Vagina (tissue), 2 donors: ENCODE measurements at regions not wholly inside any gene's neighbourhood (a gene's known extent, or its start where the extent isn't known, plus 50 kb on each side); places are given as distances from the start of the nearest gene placed in this dataset.

Experiments
- DNase-seq, 2 donors: peaks; one replicate each; pipeline ENCODE4 v3.0.0-alpha.2; 2017; ENCODE audit errors: extremely low spot score in 2 of 2
- H3K27ac ChIP-seq: fragments of 200-600 bp; sonication (generic); one replicate; pipeline ENCODE4 v1.5.1; 2019
- H3K27me3 ChIP-seq: fragments of 200-600 bp; sonication (generic); one replicate; pipeline ENCODE4 v1.5.1; 2019
- H3K36me3 ChIP-seq, 2 donors: fragments of 200-600 bp; sonication (generic); one replicate each; pipeline ENCODE4 v1.5.1; 2017 to 2019
- H3K4me1 ChIP-seq: fragments of 200-600 bp; sonication (generic); one replicate; pipeline ENCODE4 v1.5.1; 2019
- H3K4me3 ChIP-seq, 2 donors: fragments of 200-600 bp; sonication (generic); 1 replicate in 1 of 2; 2 replicates in 1 of 2; pipeline ENCODE4 v1.5.1; 2016 to 2019
- H3K9me3 ChIP-seq: fragments of 200-600 bp; sonication (generic); one replicate; pipeline ENCODE4 v1.5.1; 2019
- POLR2A ChIP-seq, 2 donors: fragments of 450-650 bp; IDR thresholded peaks; one replicate each; pipeline ENCODE4 v1.6.1; 2017; ENCODE audit warnings: antibody characterized with exemption in 2 of 2, mild to moderate bottlenecking in 2 of 2, moderate library complexity in 2 of 2
- POLR2AphosphoS5 ChIP-seq, 2 donors: sonication (generic); formaldehyde crosslinking; IDR thresholded peaks; one replicate each; pipeline ENCODE4 v1.9.0; 2017; ENCODE audit warnings: antibody characterized with exemption in 2 of 2, mild to moderate bottlenecking in 2 of 2, low read depth in 1 of 2; ENCODE audit not compliant: insufficient read depth in 1 of 2
- intact Hi-C: fragments of 100-400 bp; cut with DNase I; formaldehyde crosslinking; loops from one replicate; pipeline ENCODE4 v1.15.1; 2023
- TF ChIP-seq, protein P1 (sequence below), 3 experiments: fragments of 450-650 bp in 2 of 3; fragments of 200-600 bp in 1 of 3; sonication (generic) in 1 of 3; IDR thresholded peaks; one replicate each; pipeline ENCODE4 v1.5.1; 2017 to 2019; ENCODE audit warnings: antibody characterized with exemption in 3 of 3, mild to moderate bottlenecking in 2 of 3, moderate library complexity in 2 of 3

GRCh38 chr1:203985676-203986075, 87.2 kb upstream of the SOX13 start:
- Histone ChIP-seq H3K27ac (no peak overlapping the region), H3K4me3 (no peak overlapping the region)

DNA sequence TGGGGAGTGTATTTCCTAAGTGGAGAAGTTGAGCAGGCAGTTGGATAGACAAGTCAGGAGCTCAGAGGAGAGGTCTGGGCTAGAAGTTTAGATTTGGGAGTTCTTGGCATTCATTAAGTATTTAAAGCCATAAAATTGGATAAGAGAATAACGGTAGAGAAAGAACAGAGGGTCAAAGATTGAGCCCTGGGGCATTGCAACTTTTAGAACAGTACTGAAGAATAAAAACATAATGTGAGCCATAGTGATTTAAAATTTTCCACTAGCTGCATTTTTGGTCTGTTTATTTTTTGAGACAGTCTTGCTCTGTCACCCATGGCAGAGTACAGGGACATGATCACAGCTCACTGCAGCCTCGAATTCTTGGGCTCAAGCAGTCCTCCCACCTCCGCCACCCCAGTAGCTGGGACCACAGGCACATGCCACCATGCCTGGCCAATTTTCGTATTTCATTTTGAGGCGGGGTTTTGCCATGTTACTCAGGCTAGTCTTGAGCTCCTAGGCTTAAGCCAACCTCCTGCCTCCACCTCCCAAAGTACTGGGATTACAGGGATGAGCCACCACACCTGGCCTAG, 85.9 kb upstream of the SOX13 start:
- no peak overlapping the region for H3K4me3 ChIP-seq

More at GRCh38 chr1:203985676-203986075, 87.2 kb upstream of the SOX13 start:
- Histone ChIP-seq H3K27me3 (no peaks in the 10 kb centered on the region), H3K4me1 (no peaks in the 10 kb centered on the region), H3K36me3 (no peaks in the 10 kb centered on the region), H3K9me3 (no peaks in the 10 kb centered on the region)
- no peak for DNase-seq
- intact Hi-C loops, result no loop called here
- TF ChIP-seq POLR2A (IDR thresholded peaks at IDR 0.05) (no peak), POLR2AphosphoS5 (IDR thresholded peaks at IDR 0.05; ENCODE audit: insufficient read depth in 1 of 2, low read depth in 1 of 2) (no peak)
- TF ChIP-seq, protein P1, sequence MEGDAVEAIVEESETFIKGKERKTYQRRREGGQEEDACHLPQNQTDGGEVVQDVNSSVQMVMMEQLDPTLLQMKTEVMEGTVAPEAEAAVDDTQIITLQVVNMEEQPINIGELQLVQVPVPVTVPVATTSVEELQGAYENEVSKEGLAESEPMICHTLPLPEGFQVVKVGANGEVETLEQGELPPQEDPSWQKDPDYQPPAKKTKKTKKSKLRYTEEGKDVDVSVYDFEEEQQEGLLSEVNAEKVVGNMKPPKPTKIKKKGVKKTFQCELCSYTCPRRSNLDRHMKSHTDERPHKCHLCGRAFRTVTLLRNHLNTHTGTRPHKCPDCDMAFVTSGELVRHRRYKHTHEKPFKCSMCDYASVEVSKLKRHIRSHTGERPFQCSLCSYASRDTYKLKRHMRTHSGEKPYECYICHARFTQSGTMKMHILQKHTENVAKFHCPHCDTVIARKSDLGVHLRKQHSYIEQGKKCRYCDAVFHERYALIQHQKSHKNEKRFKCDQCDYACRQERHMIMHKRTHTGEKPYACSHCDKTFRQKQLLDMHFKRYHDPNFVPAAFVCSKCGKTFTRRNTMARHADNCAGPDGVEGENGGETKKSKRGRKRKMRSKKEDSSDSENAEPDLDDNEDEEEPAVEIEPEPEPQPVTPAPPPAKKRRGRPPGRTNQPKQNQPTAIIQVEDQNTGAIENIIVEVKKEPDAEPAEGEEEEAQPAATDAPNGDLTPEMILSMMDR (IDR thresholded peaks at IDR 0.05), result no peak

GRCh38 chr1:203990118-203990517, 82.8 kb upstream of the SOX13 start:
- H3K9me3 ChIP-seq, result no peaks in the 10 kb centered on the region
- H3K4me1 ChIP-seq, result no peaks in the 10 kb centered on the region
- TF ChIP-seq POLR2AphosphoS5 (IDR thresholded peaks at IDR 0.05; ENCODE audit: insufficient read depth in 1 of 2, low read depth in 1 of 2) (no peak), POLR2A (IDR thresholded peaks at IDR 0.05) (no peak)
- TF ChIP-seq, protein P1 (IDR thresholded peaks at IDR 0.05), result no peak
- H3K36me3 ChIP-seq, result no peaks in the 10 kb centered on the region
- H3K27ac ChIP-seq, result no peak overlapping the region
- no peaks in the 10 kb centered on the region for H3K27me3 ChIP-seq
- intact Hi-C loops, result no loop called here
- H3K4me3 ChIP-seq, result no peak overlapping the region
- no peak for DNase-seq

More for the DNA sequence above, 85.9 kb upstream of the SOX13 start:
- Histone ChIP-seq H3K27ac (peak overlapping the region; percentile 9), H3K36me3 (no peaks in the 10 kb centered on the region), H3K27me3 (no peaks in the 10 kb centered on the region), H3K4me1 (no peaks in the 10 kb centered on the region), H3K9me3 (no peaks in the 10 kb centered on the region)
- no peak for TF ChIP-seq POLR2A (IDR thresholded peaks at IDR 0.05)
- DNase-seq, result no peak
- intact Hi-C loops, result no loop called here

DNA sequence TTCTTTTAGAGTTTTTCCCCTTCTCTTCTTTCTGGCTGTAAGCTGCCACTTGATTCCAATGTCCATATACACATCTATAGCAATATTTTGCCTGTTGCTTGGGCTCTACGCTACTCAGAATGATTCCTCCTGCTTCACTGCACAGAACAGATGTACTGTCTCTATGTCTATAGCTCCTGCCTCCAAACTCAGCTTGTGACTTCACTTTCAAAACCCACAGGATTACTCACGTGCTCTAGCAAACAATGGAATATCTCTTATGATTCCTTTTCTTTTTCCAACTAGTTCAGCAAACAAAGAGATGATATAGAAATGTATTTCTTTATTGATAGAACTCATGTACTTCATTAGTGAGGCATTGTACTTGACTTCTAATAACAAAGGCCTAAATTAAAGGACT, 80.5 kb upstream of the SOX13 start:
- Histone ChIP-seq H3K4me1 (no peaks in the 10 kb centered on the region), H3K36me3 (no peaks in the 10 kb centered on the region), H3K9me3 (no peaks in the 10 kb centered on the region), H3K27ac (no peak overlapping the region), H3K27me3 (no peaks in the 10 kb centered on the region), H3K4me3 (no peak overlapping the region)
- DNase-seq, result no peak
- TF ChIP-seq, protein P1 (IDR thresholded peaks at IDR 0.05), result no peak
- TF ChIP-seq POLR2AphosphoS5 (IDR thresholded peaks at IDR 0.05; ENCODE audit: insufficient read depth in 1 of 2, low read depth in 1 of 2) (no peak), POLR2A (IDR thresholded peaks at IDR 0.05) (no peak)
- intact Hi-C loops, result no loop called here

GRCh38 chr1:203993256-203993655, 79.7 kb upstream of the SOX13 start:
- H3K9me3 ChIP-seq, result no peaks in the 10 kb centered on the region
- no peaks in the 10 kb centered on the region for H3K36me3 ChIP-seq
- H3K4me1 ChIP-seq, result no peaks in the 10 kb centered on the region
- H3K27me3 ChIP-seq, result no peaks in the 10 kb centered on the region
- TF ChIP-seq POLR2A (IDR thresholded peaks at IDR 0.05) (no peak), POLR2AphosphoS5 (IDR thresholded peaks at IDR 0.05; ENCODE audit: insufficient read depth in 1 of 2, low read depth in 1 of 2) (no peak)
- TF ChIP-seq, protein P1 (IDR thresholded peaks at IDR 0.05), result no peak
- intact Hi-C loops, result no loop called here
- no peak overlapping the region for H3K4me3 ChIP-seq
- H3K27ac ChIP-seq, result no peak overlapping the region
- no peak for DNase-seq
